SU-DHL-6 (cell line): ENCODE measurements at regions not wholly inside any gene's neighbourhood (a gene's known extent, or its start where the extent isn't known, plus 50 kb on each side); places are given as distances from the start of the nearest gene placed in this dataset.

ENCODE experiments used
- CTCF ChIP-seq: fragments of 200-600 bp; sonication (generic); IDR thresholded peaks from one replicate; pipeline ENCODE4 v1.5.1; 2017; ENCODE audit warnings: antibody characterized with exemption, mild to moderate bottlenecking, low read length, moderate library complexity; ENCODE audit not compliant: insufficient read depth, poor library complexity, severe bottlenecking
- EZH2phosphoT487 ChIP-seq: fragments of 200-600 bp; sonication (generic), shearing (Covaris generic); conservative IDR thresholded peaks from 2 replicates; pipeline ENCODE4 v1.6.1; 2018; ENCODE audit warnings: mild to moderate bottlenecking, antibody characterized with exemption, low read length, moderate library complexity, mixed read lengths

- TF ChIP-seq CTCF: no peak
- TF ChIP-seq EZH2phosphoT487: no peak
Measured at GRCh38 chr14:43336351-43336750, 1170.7 kb downstream of the FSCB start.
